SU-DHL-6 (cell line): ENCODE measurements at regions not wholly inside any gene's neighbourhood (a gene's known extent, or its start where the extent isn't known, plus 50 kb on each side); places are given as distances from the start of the nearest gene placed in this dataset.

Experiments used
- H2AFZ ChIP-seq: fragments of 200-600 bp; sonication (generic); 2 replicates; pipeline ENCODE4 v1.6.1; 2014; ENCODE audit warnings: low read depth, mild to moderate bottlenecking, moderate library complexity, mixed read lengths, antibody characterized with exemption, low read length; ENCODE audit not compliant: severe bottlenecking
- H3F3A ChIP-seq: fragments of 200-600 bp; shearing (Covaris generic); 2 replicates; pipeline ENCODE4 v1.6.0; 2016; ENCODE audit warnings: antibody characterized with exemption, mild to moderate bottlenecking; ENCODE audit not compliant: insufficient read depth
- H3K27ac ChIP-seq: fragments of 200-600 bp; sonication (generic); 2 replicates; pipeline ENCODE4 v1.5.1; 2016; ENCODE audit warnings: low read depth, mild to moderate bottlenecking, low read length, moderate library complexity, mixed read lengths
- H3K27me3 ChIP-seq: fragments of 200-600 bp; sonication (generic), shearing (Covaris generic); 2 replicates; pipeline ENCODE4 v1.6.0; 2014; ENCODE audit warnings: mild to moderate bottlenecking, low read length
- H3K36me3 ChIP-seq: fragments of 200-600 bp; sonication (generic); 2 replicates; pipeline ENCODE4 v1.6.1; 2014; ENCODE audit warnings: mild to moderate bottlenecking, low read length, mixed read lengths
- H3K4me2 ChIP-seq: fragments of 300-600, 200-600 bp; shearing (Covaris generic), sonication (generic); 2 replicates; pipeline ENCODE4 v1.6.0; 2014; ENCODE audit warnings: low read length, low read depth, mild to moderate bottlenecking; ENCODE audit not compliant: poor library complexity, severe bottlenecking
- H3K4me3 ChIP-seq: fragments of 200-600 bp; sonication (generic); 2 replicates; pipeline ENCODE4 v1.5.1; 2014; ENCODE audit warnings: antibody characterized with exemption, low read length, mild to moderate bottlenecking, mixed read lengths; ENCODE audit not compliant: insufficient read depth, poor library complexity, severe bottlenecking
- H3K79me2 ChIP-seq: fragments of 200-600 bp; sonication (generic); 2 replicates; pipeline ENCODE4 v1.6.1; 2014; ENCODE audit warnings: mild to moderate bottlenecking, low read length, moderate library complexity; ENCODE audit not compliant: insufficient read depth
- H3K9ac ChIP-seq: fragments of 200-600 bp; sonication (generic); 2 replicates; pipeline ENCODE4 v1.7.0; 2014; ENCODE audit warnings: mild to moderate bottlenecking, low read length
- H3K9me2 ChIP-seq: fragments of 200-600 bp; sonication (generic); replicated peaks from 2 replicates; pipeline ENCODE4 v1.6.1; 2014; ENCODE audit warnings: low read length; ENCODE audit not compliant: insufficient read depth
- H3K9me3 ChIP-seq: fragments of 200-600 bp; sonication (generic); 2 replicates; pipeline ENCODE4 v1.6.1; 2014; ENCODE audit warnings: low read length, mixed read lengths; ENCODE audit not compliant: insufficient read depth
- H4K20me1 ChIP-seq: fragments of 200-600 bp; sonication (generic); 2 replicates; pipeline ENCODE4 v1.6.1; 2014; ENCODE audit warnings: low read depth, mild to moderate bottlenecking, antibody characterized with exemption, low read length, moderate library complexity, mixed read lengths
- EZH2phosphoT487 ChIP-seq: fragments of 200-600 bp; sonication (generic), shearing (Covaris generic); conservative IDR thresholded peaks from 2 replicates; pipeline ENCODE4 v1.6.1; 2018; ENCODE audit warnings: mild to moderate bottlenecking, antibody characterized with exemption, low read length, moderate library complexity, mixed read lengths
- TF ChIP-seq, protein P1 (sequence below): fragments of 200-600 bp; sonication (generic); IDR thresholded peaks from one replicate; pipeline ENCODE4 v1.5.1; 2017; ENCODE audit warnings: antibody characterized with exemption, mild to moderate bottlenecking, low read length, moderate library complexity; ENCODE audit not compliant: insufficient read depth, poor library complexity, severe bottlenecking

GRCh38 chr11:15775015-15775541 lies 581.3 kb downstream of the SOX6 start:
- TF ChIP-seq, protein P1, sequence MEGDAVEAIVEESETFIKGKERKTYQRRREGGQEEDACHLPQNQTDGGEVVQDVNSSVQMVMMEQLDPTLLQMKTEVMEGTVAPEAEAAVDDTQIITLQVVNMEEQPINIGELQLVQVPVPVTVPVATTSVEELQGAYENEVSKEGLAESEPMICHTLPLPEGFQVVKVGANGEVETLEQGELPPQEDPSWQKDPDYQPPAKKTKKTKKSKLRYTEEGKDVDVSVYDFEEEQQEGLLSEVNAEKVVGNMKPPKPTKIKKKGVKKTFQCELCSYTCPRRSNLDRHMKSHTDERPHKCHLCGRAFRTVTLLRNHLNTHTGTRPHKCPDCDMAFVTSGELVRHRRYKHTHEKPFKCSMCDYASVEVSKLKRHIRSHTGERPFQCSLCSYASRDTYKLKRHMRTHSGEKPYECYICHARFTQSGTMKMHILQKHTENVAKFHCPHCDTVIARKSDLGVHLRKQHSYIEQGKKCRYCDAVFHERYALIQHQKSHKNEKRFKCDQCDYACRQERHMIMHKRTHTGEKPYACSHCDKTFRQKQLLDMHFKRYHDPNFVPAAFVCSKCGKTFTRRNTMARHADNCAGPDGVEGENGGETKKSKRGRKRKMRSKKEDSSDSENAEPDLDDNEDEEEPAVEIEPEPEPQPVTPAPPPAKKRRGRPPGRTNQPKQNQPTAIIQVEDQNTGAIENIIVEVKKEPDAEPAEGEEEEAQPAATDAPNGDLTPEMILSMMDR = no peak
- TF ChIP-seq EZH2phosphoT487 = no peak
- no peaks in the 10 kb centered on the region for H3K27me3 ChIP-seq
- H3K4me3 ChIP-seq = no peak overlapping the region
- H3K9me2 ChIP-seq = no peaks in the 10 kb centered on the region
- H3K4me2 ChIP-seq = no peak overlapping the region
- no peaks in the 10 kb centered on the region for H3K36me3 ChIP-seq
- no peak overlapping the region for H3K27ac ChIP-seq
- H4K20me1 ChIP-seq = no peaks in the 10 kb centered on the region
- H2AFZ ChIP-seq = no peak overlapping the region
- H3F3A ChIP-seq = no peaks in the 10 kb centered on the region
- no peaks in the 10 kb centered on the region for H3K79me2 ChIP-seq
- H3K9me3 ChIP-seq = no peaks in the 10 kb centered on the region
- H3K9ac ChIP-seq = no peak overlapping the region

DNA sequence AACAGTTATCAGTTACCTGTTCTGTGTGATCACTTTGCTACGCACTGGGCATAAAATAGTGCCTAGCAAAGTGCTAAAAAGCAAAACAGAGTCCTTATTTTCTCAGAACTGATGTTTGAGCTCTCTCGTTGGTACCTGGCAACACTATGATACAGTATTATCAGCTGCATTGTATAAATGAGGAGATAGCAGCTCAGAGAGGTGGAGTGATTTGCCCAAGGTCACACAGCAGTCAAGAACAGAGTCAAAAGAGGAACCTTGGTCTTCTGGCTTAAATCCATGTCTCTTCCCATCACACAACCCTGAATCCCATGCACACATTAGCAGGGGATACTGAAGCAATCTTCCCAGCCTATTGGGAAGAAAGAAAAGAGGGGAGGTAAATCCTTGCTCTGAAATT lies 580.5 kb downstream of the SOX6 start:
- no peaks in the 10 kb centered on the region for H3F3A ChIP-seq
- no peaks in the 10 kb centered on the region for H4K20me1 ChIP-seq
- H3K9me3 ChIP-seq = no peaks in the 10 kb centered on the region
- H3K79me2 ChIP-seq = no peaks in the 10 kb centered on the region
- H3K9me2 ChIP-seq = no peaks in the 10 kb centered on the region
- no peaks in the 10 kb centered on the region for H3K36me3 ChIP-seq
- no peaks in the 10 kb centered on the region for H3K27me3 ChIP-seq
- H2AFZ ChIP-seq = no peak overlapping the region
- no peak overlapping the region for H3K4me2 ChIP-seq
- no peak overlapping the region for H3K4me3 ChIP-seq
- H3K27ac ChIP-seq = no peak overlapping the region
- TF ChIP-seq, protein P1 = no peak
- TF ChIP-seq EZH2phosphoT487 = no peak
- H3K9ac ChIP-seq = no peak overlapping the region

DNA sequence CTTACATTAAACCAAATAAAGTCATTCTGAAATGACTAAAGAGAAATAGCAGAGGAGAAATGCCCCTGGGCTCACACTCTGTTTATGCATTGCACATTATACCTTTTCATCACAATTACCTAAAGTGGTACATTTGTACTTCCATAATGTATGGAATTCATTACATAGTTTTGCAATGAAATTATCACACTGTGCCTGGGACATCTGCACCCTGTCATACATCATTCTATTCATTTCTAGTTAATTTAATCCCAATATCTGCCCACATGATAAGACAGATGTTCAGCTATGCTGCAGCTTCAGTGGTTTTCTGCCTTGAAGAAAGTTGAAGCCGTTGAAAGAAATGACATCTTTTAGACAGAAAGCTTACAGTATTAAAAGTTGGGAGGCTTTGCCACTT lies 580.0 kb downstream of the SOX6 start:
- H3K9me3 ChIP-seq = no peaks in the 10 kb centered on the region
- H4K20me1 ChIP-seq = no peaks in the 10 kb centered on the region
- no peak for TF ChIP-seq EZH2phosphoT487
- TF ChIP-seq, protein P1 = no peak
- H3K4me2 ChIP-seq = no peak overlapping the region
- H2AFZ ChIP-seq = no peak overlapping the region
- no peaks in the 10 kb centered on the region for H3K27me3 ChIP-seq
- no peak overlapping the region for H3K4me3 ChIP-seq
- no peak overlapping the region for H3K9ac ChIP-seq
- no peaks in the 10 kb centered on the region for H3K9me2 ChIP-seq
- no peaks in the 10 kb centered on the region for H3F3A ChIP-seq
- H3K27ac ChIP-seq = no peak overlapping the region
- no peaks in the 10 kb centered on the region for H3K36me3 ChIP-seq
- no peaks in the 10 kb centered on the region for H3K79me2 ChIP-seq
